SK-N-MC (cell line): ENCODE measurements at regions not wholly inside any gene's neighbourhood (a gene's known extent, or its start where the extent isn't known, plus 50 kb on each side); places are given as distances from the start of the nearest gene placed in this dataset.
A peak's percentile ranks its signal among the peaks of the same experiment; 100 is the strongest.

Experiments
- EZH2 ChIP-seq: fragments of 200-600 bp; sonication (generic); IDR thresholded peaks from one replicate; pipeline ENCODE4 v1.6.1; 2017; ENCODE audit warnings: antibody characterized with exemption
- FOXP2 ChIP-seq: optimal IDR thresholded peaks from 2 replicates; pipeline ENCODE3; 2011; ENCODE audit warnings: mild to moderate bottlenecking, moderate library complexity; ENCODE audit not compliant: insufficient read depth; ENCODE audit errors: extremely low read length, control extremely low read depth
- POLR2AphosphoS5 ChIP-seq: IDR thresholded peaks from 2 replicates; pipeline ENCODE4 v1.6.1; 2012; ENCODE audit warnings: mild to moderate bottlenecking, low read depth, low read length, borderline replicate concordance

GRCh38 chr12:85740186-85740585 is 96.0 kb downstream of the RASSF9 start:
- TF ChIP-seq EZH2 (no peak), POLR2AphosphoS5 (peak; percentile 51; the same call in 1 of the 2 replicates), FOXP2 (peak; percentile 99)
